ENCODE measurements at regions not wholly inside any gene's neighbourhood (a gene's known extent, or its start where the extent isn't known, plus 50 kb on each side); places are given as distances from the start of the nearest gene placed in this dataset.

- H2AFZ ChIP-seq (ENCODE audit: low read depth, low read length), result no peak overlapping the region
- H3K4me1 ChIP-seq (ENCODE audit: control insufficient read depth, extremely low read depth, insufficient read depth, low read length), result no peaks in the 10 kb centered on the region
- TF ChIP-seq GATA2 (IDR thresholded peaks at IDR 0.05; ENCODE audit: insufficient read depth, insufficient read length, low read depth, low read length), result no peak
- no peak for TF ChIP-seq CTCF (IDR thresholded peaks at IDR 0.05; ENCODE audit: extremely low read depth in 1 of 2, insufficient read depth in 1 of 2, low read depth in 1 of 2, low read length in 2 of 2)
- no peak for TF ChIP-seq POLR2A (IDR thresholded peaks at IDR 0.05; ENCODE audit: low read depth, low read length)
- no peak for TF ChIP-seq POLR2AphosphoS5 (IDR thresholded peaks at IDR 0.05; ENCODE audit: insufficient read depth, low read depth, low read length)
- TF ChIP-seq JUN (IDR thresholded peaks at IDR 0.05; ENCODE audit: borderline replicate concordance, insufficient read depth, insufficient read length, low read depth), result no peak
- TF ChIP-seq MYC (IDR thresholded peaks at IDR 0.05; ENCODE audit: low read depth, low read length), result no peak
- TF ChIP-seq FOS (IDR thresholded peaks at IDR 0.05; ENCODE audit: borderline replicate concordance, insufficient read depth, low read length), result no peak
- TF ChIP-seq EZH2 (IDR thresholded peaks at IDR 0.05; ENCODE audit: borderline replicate concordance, low read depth, low read length, severe bottlenecking), result no peak
- no peak for TF ChIP-seq MAX (IDR thresholded peaks at IDR 0.05; ENCODE audit: insufficient read depth, insufficient read length)
- H3K4me3 ChIP-seq (replicated peaks in 1 of 3; ENCODE audit: insufficient read depth in 1 of 3, low read depth in 1 of 3, low read length in 3 of 3), result no peak overlapping the region
- H3K27ac ChIP-seq (ENCODE audit: insufficient read depth, low read depth, low read length), result no peak overlapping the region
- intact Hi-C loops (cut with micrococcal nuclease) (no loop called here), dilution Hi-C loops (cut with MboI; ENCODE audit: extremely low pct_ligation_motif_present, low sequenced_read_pairs) (no loop called here)
- no peaks in the 10 kb centered on the region for H3K79me2 ChIP-seq (ENCODE audit: control insufficient read depth, insufficient read depth, low read length)
- no peaks in the 10 kb centered on the region for H3K27me3 ChIP-seq (ENCODE audit: control insufficient read depth in 2 of 2, insufficient read depth in 2 of 2, low read length in 2 of 2)
- DNase-seq (ENCODE audit: low read depth, low spot score), result no peak
- no peaks in the 10 kb centered on the region for H3K9me3 ChIP-seq (replicated peaks; ENCODE audit: control insufficient read depth, insufficient read depth, low read length)
- ChIA-PET CTCF (interaction anchor here (1.0 kb wide), 1 partner anchor 9 kb away, joined by 3 read pairs; no protein-coding TSS in a partner anchor), POLR2A (no interaction called here)
- no peak overlapping the region for H3K9ac ChIP-seq (replicated peaks; ENCODE audit: extremely low read depth, insufficient read depth, low read length)
- H3K36me3 ChIP-seq (ENCODE audit: control insufficient read depth in 2 of 2, extremely low read depth in 1 of 2, insufficient read depth in 2 of 2, low read length in 2 of 2), result no peaks in the 10 kb centered on the region
- no peaks in the 10 kb centered on the region for H4K20me1 ChIP-seq (replicated peaks; ENCODE audit: control insufficient read depth, extremely low read depth, insufficient read depth, low read length)
- no peak for FAIRE-seq
- no peaks in the 10 kb centered on the region for H3K9me1 ChIP-seq (replicated peaks; ENCODE audit: control insufficient read depth, extremely low read depth, insufficient read depth, low read length)
- H3K4me2 ChIP-seq (ENCODE audit: insufficient read depth, low read length), result no peak overlapping the region
- no TSS peak for BruUV-seq (replicated peaks)
These were observed 1053.5 kb downstream of the NR2F1-AS1 start for GRCh38 chr5:92527311-92528078.

Measured in endothelial cell of umbilical vein (primary cell).